PC-3 (cell line): ENCODE measurements at regions not wholly inside any gene's neighbourhood (a gene's known extent, or its start where the extent isn't known, plus 50 kb on each side); places are given as distances from the start of the nearest gene placed in this dataset.
"Not testable (repeated sequence)": the region's sequence is repeated elsewhere in the genome, so short reads cannot be mapped to it uniquely, and the experiment has no call there.

Experiments
- CTCF ChIP-seq: fragments of 300-600 bp; sonication (generic); conservative IDR thresholded peaks from 2 replicates; pipeline ENCODE4 v1.5.1; 2017; ENCODE audit warnings: antibody characterized with exemption, low read depth, mild to moderate bottlenecking, low read length
- EZH2 ChIP-seq: fragments of 300-600 bp; sonication (generic); IDR thresholded peaks from one replicate; pipeline ENCODE4 v1.6.1; 2017; ENCODE audit warnings: antibody characterized with exemption, mild to moderate bottlenecking, low read length; ENCODE audit not compliant: unreplicated experiment

- not testable (repeated sequence) for TF ChIP-seq CTCF, EZH2
These were observed 86.1 kb upstream of the LRPAP1 start for GRCh38 chr4:3618341-3618740.
